WTC11 (cell line): ENCODE measurements at regions not wholly inside any gene's neighbourhood (a gene's known extent, or its start where the extent isn't known, plus 50 kb on each side); places are given as distances from the start of the nearest gene placed in this dataset.

Experiments
- CTCF ChIP-seq: fragments of 200-600 bp; IDR thresholded peaks from 2 replicates; pipeline ENCODE4 v1.8.0; 2022; ENCODE audit warnings: antibody characterized with exemption
- MAX ChIP-seq: sonication (generic); formaldehyde crosslinking; IDR thresholded peaks from 2 replicates; pipeline ENCODE4 v1.8.0; 2022; ENCODE audit warnings: mild to moderate bottlenecking, missing genetic modification reagents
- TEAD4 ChIP-seq: sonication (generic); formaldehyde crosslinking; IDR thresholded peaks from 2 replicates; pipeline ENCODE4 v1.8.0; 2022; ENCODE audit warnings: mild to moderate bottlenecking, missing genetic modification reagents
- ZNF263 ChIP-seq: sonication (generic); formaldehyde crosslinking; IDR thresholded peaks from 2 replicates; pipeline ENCODE4 v1.8.1; 2022; ENCODE audit warnings: low read depth, mild to moderate bottlenecking, moderate library complexity, missing genetic modification reagents
- TF ChIP-seq, protein P1 (sequence below): sonication (generic); formaldehyde crosslinking; IDR thresholded peaks from 2 replicates; pipeline ENCODE4 v1.8.1; 2022; ENCODE audit warnings: mild to moderate bottlenecking, moderate library complexity, missing genetic modification reagents
- TF ChIP-seq, protein P2 (sequence below): sonication (generic); formaldehyde crosslinking; IDR thresholded peaks from 2 replicates; pipeline ENCODE4 v1.8.1; 2023; ENCODE audit warnings: mild to moderate bottlenecking, missing genetic modification reagents, borderline replicate concordance
- TF ChIP-seq, protein P3 (sequence below): fragments of 250-450 bp; sonication (Bioruptor Pico); IDR thresholded peaks from 2 replicates; pipeline ENCODE4 v2.1.2; 2022; ENCODE audit warnings: mild to moderate bottlenecking, moderate library complexity

- TF ChIP-seq TEAD4 (CRISPR knock-in tag) = no peak
- TF ChIP-seq, protein P1, sequence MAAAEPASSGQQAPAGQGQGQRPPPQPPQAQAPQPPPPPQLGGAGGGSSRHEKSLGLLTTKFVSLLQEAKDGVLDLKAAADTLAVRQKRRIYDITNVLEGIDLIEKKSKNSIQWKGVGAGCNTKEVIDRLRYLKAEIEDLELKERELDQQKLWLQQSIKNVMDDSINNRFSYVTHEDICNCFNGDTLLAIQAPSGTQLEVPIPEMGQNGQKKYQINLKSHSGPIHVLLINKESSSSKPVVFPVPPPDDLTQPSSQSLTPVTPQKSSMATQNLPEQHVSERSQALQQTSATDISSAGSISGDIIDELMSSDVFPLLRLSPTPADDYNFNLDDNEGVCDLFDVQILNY (CRISPR knock-in tag) = no peak
- TF ChIP-seq, protein P2, sequence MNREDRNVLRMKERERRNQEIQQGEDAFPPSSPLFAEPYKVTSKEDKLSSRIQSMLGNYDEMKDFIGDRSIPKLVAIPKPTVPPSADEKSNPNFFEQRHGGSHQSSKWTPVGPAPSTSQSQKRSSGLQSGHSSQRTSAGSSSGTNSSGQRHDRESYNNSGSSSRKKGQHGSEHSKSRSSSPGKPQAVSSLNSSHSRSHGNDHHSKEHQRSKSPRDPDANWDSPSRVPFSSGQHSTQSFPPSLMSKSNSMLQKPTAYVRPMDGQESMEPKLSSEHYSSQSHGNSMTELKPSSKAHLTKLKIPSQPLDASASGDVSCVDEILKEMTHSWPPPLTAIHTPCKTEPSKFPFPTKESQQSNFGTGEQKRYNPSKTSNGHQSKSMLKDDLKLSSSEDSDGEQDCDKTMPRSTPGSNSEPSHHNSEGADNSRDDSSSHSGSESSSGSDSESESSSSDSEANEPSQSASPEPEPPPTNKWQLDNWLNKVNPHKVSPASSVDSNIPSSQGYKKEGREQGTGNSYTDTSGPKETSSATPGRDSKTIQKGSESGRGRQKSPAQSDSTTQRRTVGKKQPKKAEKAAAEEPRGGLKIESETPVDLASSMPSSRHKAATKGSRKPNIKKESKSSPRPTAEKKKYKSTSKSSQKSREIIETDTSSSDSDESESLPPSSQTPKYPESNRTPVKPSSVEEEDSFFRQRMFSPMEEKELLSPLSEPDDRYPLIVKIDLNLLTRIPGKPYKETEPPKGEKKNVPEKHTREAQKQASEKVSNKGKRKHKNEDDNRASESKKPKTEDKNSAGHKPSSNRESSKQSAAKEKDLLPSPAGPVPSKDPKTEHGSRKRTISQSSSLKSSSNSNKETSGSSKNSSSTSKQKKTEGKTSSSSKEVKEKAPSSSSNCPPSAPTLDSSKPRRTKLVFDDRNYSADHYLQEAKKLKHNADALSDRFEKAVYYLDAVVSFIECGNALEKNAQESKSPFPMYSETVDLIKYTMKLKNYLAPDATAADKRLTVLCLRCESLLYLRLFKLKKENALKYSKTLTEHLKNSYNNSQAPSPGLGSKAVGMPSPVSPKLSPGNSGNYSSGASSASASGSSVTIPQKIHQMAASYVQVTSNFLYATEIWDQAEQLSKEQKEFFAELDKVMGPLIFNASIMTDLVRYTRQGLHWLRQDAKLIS (CRISPR knock-in tag) = no peak
- no peak for TF ChIP-seq MAX (CRISPR knock-in tag)
- no peak for TF ChIP-seq CTCF
- TF ChIP-seq ZNF263 (CRISPR knock-in tag) = no peak
- TF ChIP-seq, protein P3, sequence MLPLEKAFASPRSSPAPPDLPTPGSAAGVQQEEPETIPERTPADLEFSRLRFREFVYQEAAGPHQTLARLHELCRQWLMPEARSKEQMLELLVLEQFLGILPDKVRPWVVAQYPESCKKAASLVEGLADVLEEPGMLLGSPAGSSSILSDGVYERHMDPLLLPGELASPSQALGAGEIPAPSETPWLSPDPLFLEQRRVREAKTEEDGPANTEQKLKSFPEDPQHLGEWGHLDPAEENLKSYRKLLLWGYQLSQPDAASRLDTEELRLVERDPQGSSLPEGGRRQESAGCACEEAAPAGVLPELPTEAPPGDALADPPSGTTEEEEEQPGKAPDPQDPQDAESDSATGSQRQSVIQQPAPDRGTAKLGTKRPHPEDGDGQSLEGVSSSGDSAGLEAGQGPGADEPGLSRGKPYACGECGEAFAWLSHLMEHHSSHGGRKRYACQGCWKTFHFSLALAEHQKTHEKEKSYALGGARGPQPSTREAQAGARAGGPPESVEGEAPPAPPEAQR = no peak
Measured at GRCh38 chr21:41660748-41661147, 106.1 kb downstream of the RIPK4 start.
